ENCODE measurements at regions not wholly inside any gene's neighbourhood (a gene's known extent, or its start where the extent isn't known, plus 50 kb on each side); places are given as distances from the start of the nearest gene placed in this dataset.

DNA sequence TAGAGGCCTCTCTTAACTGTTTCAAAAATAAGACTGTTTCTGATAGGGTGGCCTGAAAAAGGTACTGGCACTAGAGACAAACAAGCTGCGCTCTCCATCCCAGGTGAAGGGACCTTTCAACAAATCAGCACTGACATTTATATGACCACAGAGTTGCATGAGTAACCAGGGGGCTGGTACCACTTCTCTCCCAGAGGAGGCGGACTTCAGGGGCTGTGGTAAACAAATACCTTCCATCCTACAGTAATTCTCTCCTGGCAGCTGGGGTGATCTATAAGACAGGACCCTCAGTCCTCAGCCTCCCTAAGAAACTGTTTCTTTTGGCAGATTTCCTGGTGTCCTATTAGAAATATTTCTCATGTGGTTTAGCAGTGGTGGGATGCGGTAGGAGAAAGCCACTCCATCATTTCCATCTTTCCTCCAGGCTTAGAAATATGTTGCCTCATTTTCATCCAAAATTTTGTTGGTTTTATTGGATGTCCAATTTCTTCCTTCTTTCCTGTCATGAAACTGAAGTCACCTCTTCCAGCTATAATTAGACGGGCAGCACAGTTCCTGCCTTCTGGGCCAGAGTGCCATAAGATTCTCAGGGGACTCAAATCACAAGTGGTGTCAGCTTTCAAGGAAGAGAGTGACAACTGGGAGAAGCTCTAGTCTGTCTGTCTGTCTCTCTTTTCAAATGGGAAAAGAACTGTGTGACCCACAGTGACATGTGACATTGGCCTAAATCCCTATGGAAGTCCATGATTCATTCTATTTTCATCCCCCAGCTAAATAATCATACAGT, 96.4 kb downstream of the CYRIA start:
- Histone ChIP-seq H3K4me1 (no peaks in the 10 kb centered on the region), H3K36me3 (peaks cover 0 to 12% (median 3%) of the 10 kb centered on the region in 4 donors), H3K27me3 (no peaks in the 10 kb centered on the region), H3K9me3 (no peaks in the 10 kb centered on the region), H3K4me3 (no peak overlapping the region), H3K27ac (no peak overlapping the region)
- intact Hi-C loops (cut with DNase I), result no loop called here
- TF ChIP-seq POLR2AphosphoS5 (IDR thresholded peaks at IDR 0.05), result no peak
- TF ChIP-seq EP300 (IDR thresholded peaks at IDR 0.05), result no peak
- DNase-seq, result no peak
- 71 to 82% methylated on average over 4 of the region's 4 CpGs for WGBS, 2 donors

DNA sequence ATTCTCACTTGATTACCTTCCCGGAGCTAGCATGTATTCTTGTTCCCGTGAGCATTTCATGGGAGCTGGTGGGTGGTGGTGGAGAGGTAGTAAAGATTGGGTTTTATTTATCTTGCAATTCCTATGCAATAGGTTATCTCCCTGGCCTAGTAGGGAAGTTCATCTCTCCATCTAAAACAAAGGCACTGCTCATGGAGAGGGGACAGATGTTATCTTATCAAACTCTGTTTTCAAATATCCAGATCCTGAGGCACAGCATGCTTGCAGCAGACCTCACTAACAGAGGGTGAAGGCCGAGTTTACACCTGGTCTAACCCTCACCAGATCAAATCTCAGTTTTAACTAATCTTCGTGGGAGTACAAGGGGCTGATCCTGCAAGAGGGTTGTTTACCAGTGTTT, 98.9 kb downstream of the CYRIA start:
- no peak for DNase-seq

DNA sequence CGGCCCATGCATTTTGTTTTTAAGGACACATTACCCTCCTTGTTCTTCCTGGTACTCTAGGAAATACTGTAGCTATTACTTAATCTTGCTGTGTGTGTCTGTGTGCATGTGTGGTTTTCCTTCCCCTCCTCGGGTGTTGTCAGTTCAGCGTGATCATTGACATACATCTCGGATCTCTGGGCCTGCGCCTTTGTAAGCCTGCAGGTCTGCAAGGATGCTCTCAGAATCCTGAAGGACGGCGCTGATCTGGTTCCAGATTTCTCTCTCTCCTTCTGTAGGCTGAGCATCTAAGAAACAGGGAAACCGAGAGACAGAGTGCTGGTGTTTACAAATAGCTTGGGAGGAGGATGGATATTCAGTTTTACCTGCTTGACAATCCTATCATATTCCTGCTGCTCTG, 100.2 kb downstream of the CYRIA start:
- Histone ChIP-seq H3K36me3 (peaks cover 0 to 38% (median 6%) of the 10 kb centered on the region in 4 donors), H3K27me3 (no peaks in the 10 kb centered on the region), H3K4me1 (no peaks in the 10 kb centered on the region), H3K4me3 (no peak overlapping the region), H3K27ac (no peak overlapping the region), H3K9me3 (no peaks in the 10 kb centered on the region)
- WGBS, 2 donors, result 76 to 85% methylated on average over 8 of the region's 8 CpGs
- no peak for TF ChIP-seq EP300 (IDR thresholded peaks at IDR 0.05)
- no peak for TF ChIP-seq POLR2A (IDR thresholded peaks at IDR 0.05)
- TF ChIP-seq, protein P1, sequence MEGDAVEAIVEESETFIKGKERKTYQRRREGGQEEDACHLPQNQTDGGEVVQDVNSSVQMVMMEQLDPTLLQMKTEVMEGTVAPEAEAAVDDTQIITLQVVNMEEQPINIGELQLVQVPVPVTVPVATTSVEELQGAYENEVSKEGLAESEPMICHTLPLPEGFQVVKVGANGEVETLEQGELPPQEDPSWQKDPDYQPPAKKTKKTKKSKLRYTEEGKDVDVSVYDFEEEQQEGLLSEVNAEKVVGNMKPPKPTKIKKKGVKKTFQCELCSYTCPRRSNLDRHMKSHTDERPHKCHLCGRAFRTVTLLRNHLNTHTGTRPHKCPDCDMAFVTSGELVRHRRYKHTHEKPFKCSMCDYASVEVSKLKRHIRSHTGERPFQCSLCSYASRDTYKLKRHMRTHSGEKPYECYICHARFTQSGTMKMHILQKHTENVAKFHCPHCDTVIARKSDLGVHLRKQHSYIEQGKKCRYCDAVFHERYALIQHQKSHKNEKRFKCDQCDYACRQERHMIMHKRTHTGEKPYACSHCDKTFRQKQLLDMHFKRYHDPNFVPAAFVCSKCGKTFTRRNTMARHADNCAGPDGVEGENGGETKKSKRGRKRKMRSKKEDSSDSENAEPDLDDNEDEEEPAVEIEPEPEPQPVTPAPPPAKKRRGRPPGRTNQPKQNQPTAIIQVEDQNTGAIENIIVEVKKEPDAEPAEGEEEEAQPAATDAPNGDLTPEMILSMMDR (IDR thresholded peaks at IDR 0.05), result no peak
- TF ChIP-seq POLR2AphosphoS5 (IDR thresholded peaks at IDR 0.05), result no peak
- intact Hi-C loops (cut with DNase I), result no loop called here
- DNase-seq, result no peak

More for the DNA sequence above, 98.9 kb downstream of the CYRIA start:
- H3K9me3 ChIP-seq, result no peaks in the 10 kb centered on the region
- 25 to 64% methylated on average over 4 of the region's 4 CpGs for WGBS, 2 donors
- no peak overlapping the region for H3K4me3 ChIP-seq
- TF ChIP-seq EP300 (IDR thresholded peaks at IDR 0.05) (no peak), POLR2AphosphoS5 (IDR thresholded peaks at IDR 0.05) (no peak), POLR2A (IDR thresholded peaks at IDR 0.05) (no peak)
- TF ChIP-seq, protein P1 (IDR thresholded peaks at IDR 0.05), result no peak
- intact Hi-C loops (cut with DNase I), result no loop called here
- H3K36me3 ChIP-seq, result peaks cover 0 to 29% (median 4%) of the 10 kb centered on the region in 4 donors
- no peaks in the 10 kb centered on the region for H3K27me3 ChIP-seq
- H3K27ac ChIP-seq, result no peak overlapping the region
- H3K4me1 ChIP-seq, result no peaks in the 10 kb centered on the region

DNA sequence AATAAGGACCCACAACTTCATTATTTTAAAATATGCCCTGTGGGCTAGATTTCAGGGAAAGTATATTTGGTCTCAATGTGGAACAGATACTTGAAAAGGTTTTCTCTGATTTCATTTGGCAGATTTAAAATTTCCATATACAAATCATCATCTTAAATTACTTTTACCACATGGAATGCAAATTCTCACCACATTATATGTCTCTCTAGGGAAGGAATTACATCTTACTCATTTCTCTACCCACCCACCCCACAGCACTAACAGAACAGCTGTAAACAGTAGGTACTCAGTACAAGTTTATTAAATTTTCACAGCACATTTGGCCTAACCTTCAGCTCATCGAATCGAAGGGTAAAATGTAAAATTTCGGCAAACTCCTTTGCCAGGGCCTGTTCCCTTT, 104.0 kb downstream of the CYRIA start:
- TF ChIP-seq POLR2A (IDR thresholded peaks at IDR 0.05) (no peak), POLR2AphosphoS5 (IDR thresholded peaks at IDR 0.05) (no peak), EP300 (IDR thresholded peaks at IDR 0.05) (no peak)
- TF ChIP-seq, protein P1 (IDR thresholded peaks at IDR 0.05), result no peak
- H3K27ac ChIP-seq, result no peak overlapping the region
- WGBS, 2 donors, result 90 to 91% methylated on average over 3 of the region's 3 CpGs
- peaks cover 0 to 74% (median 12%) of the 10 kb centered on the region in 4 donors for H3K36me3 ChIP-seq
- DNase-seq, result no peak
- no peaks in the 10 kb centered on the region for H3K27me3 ChIP-seq
- H3K4me3 ChIP-seq, result no peak overlapping the region
- intact Hi-C loops (cut with DNase I), result no loop called here
- H3K9me3 ChIP-seq, result no peaks in the 10 kb centered on the region
- H3K4me1 ChIP-seq, result peaks cover 0 to 13% (median 0%) of the 10 kb centered on the region in 4 donors

DNA sequence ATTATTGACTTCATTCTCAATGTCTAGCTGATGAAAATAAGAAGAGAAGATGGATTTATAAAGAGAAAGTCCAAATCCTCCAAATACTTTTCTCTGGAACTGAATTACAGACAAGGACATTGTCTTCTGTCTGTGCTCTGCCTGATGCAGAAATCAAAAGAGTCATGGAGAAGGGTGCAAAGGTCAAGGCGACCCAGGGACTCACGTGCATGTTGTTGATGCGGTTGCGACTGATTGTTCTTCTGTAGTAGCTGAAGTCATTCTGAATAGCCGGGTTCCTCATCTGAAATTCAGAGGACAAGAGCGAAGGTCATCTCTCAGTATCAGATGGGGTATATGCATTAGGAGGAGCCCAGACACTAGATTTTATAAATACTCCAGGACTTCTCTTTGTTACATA, 104.4 kb downstream of the CYRIA start:
- Histone ChIP-seq H3K36me3 (peaks cover 0 to 78% (median 14%) of the 10 kb centered on the region in 4 donors), H3K4me1 (peaks cover 0 to 13% (median 0%) of the 10 kb centered on the region in 4 donors), H3K27ac (no peak overlapping the region), H3K4me3 (no peak overlapping the region), H3K9me3 (no peaks in the 10 kb centered on the region), H3K27me3 (no peaks in the 10 kb centered on the region)
- WGBS, 2 donors, result 59 to 81% methylated on average over 6 of the region's 6 CpGs
- TF ChIP-seq, protein P1 (IDR thresholded peaks at IDR 0.05), result no peak
- TF ChIP-seq POLR2A (IDR thresholded peaks at IDR 0.05) (no peak), EP300 (IDR thresholded peaks at IDR 0.05) (no peak), POLR2AphosphoS5 (IDR thresholded peaks at IDR 0.05) (no peak)
- intact Hi-C loops (cut with DNase I), result no loop called here
- no peak for DNase-seq

Measured in sigmoid colon (tissue), 6 donors.